Hepatocyte (in vitro differentiated cells): ENCODE measurements at regions not wholly inside any gene's neighbourhood (a gene's known extent, or its start where the extent isn't known, plus 50 kb on each side); places are given as distances from the start of the nearest gene placed in this dataset.
"Not testable (repeated sequence)": the region's sequence is repeated elsewhere in the genome, so short reads cannot be mapped to it uniquely, and the experiment has no call there.

ENCODE experiments used
- DNase-seq: peaks from one replicate; pipeline ENCODE4 v3.0.0-alpha.2; 2016; ENCODE audit warnings: low spot score
- H2AFZ ChIP-seq: fragments of 200-600 bp; sonication (generic); 2 replicates; pipeline ENCODE4 v1.6.0; 2016; ENCODE audit warnings: antibody characterized with exemption, mild to moderate bottlenecking
- H3K27ac ChIP-seq: fragments of 200-600 bp; sonication (generic); 2 replicates; pipeline ENCODE4 v1.5.1; 2016; ENCODE audit warnings: mild to moderate bottlenecking
- H3K27me3 ChIP-seq: fragments of 200-600 bp; sonication (generic); 2 replicates; pipeline ENCODE4 v1.6.1; 2016
- H3K36me3 ChIP-seq: fragments of 200-600 bp; sonication (generic); replicated peaks from 2 replicates; pipeline ENCODE4 v1.5.1; 2016; ENCODE audit warnings: low read depth; ENCODE audit not compliant: insufficient read depth
- H3K4me1 ChIP-seq: fragments of 200-600 bp; sonication (generic); 2 replicates; pipeline ENCODE4 v1.5.1; 2016; ENCODE audit warnings: mild to moderate bottlenecking, moderate library complexity; ENCODE audit not compliant: insufficient read depth
- H3K4me2 ChIP-seq: fragments of 200-600 bp; sonication (generic); 2 replicates; pipeline ENCODE4 v1.6.0; 2016
- H3K4me3 ChIP-seq: fragments of 200-600 bp; sonication (generic); 2 replicates; pipeline ENCODE4 v1.5.1; 2016; ENCODE audit warnings: mild to moderate bottlenecking
- H3K79me2 ChIP-seq: fragments of 200-600 bp; sonication (generic); 2 replicates; pipeline ENCODE4 v1.6.0; 2017; ENCODE audit warnings: mild to moderate bottlenecking
- H3K9me2 ChIP-seq: fragments of 200-600 bp; sonication (generic); replicated peaks from 2 replicates; pipeline ENCODE4 v1.6.0; 2017; ENCODE audit warnings: mild to moderate bottlenecking; ENCODE audit not compliant: insufficient read depth
- H3K9me3 ChIP-seq: fragments of 200-600 bp; sonication (generic); 2 replicates; pipeline ENCODE4 v1.5.1; 2016; ENCODE audit warnings: low read depth, mild to moderate bottlenecking
- H4K20me1 ChIP-seq: fragments of 200-600 bp; sonication (generic); 2 replicates; pipeline ENCODE4 v1.6.0; 2016; ENCODE audit warnings: mild to moderate bottlenecking; ENCODE audit not compliant: insufficient read depth, poor library complexity, severe bottlenecking
- CTCF ChIP-seq: fragments of 200-600 bp; sonication (generic); IDR thresholded peaks from 2 replicates; pipeline ENCODE4 v1.5.1; 2016; ENCODE audit warnings: antibody characterized with exemption, mild to moderate bottlenecking; ENCODE audit not compliant: poor library complexity
- EZH2 ChIP-seq: fragments of 200-600 bp; sonication (generic); IDR thresholded peaks from 2 replicates; pipeline ENCODE4 v1.6.1; 2016; ENCODE audit warnings: antibody characterized with exemption, mild to moderate bottlenecking, borderline replicate concordance
- EZH2phosphoT487 ChIP-seq: fragments of 200-600 bp; sonication (generic); IDR thresholded peaks from one replicate; pipeline ENCODE4 v1.6.1; 2018; ENCODE audit warnings: antibody characterized with exemption, mild to moderate bottlenecking, low read depth, moderate library complexity; ENCODE audit not compliant: unreplicated experiment, severe bottlenecking
- WGBS: methylation state at CpG from one replicate; pipeline ENCODE4 v1.1.6; 2016; ENCODE audit warnings: low lambda C conversion rate; ENCODE audit errors: missing lambda C conversion rate; 5-methylcytosine and 5-hydroxymethylcytosine counted together

GRCh38 chr9:97153967-97154366, 115.0 kb upstream of the CTSV start:
- Histone ChIP-seq H3K9me2 (no peaks in the 10 kb centered on the region), H2AFZ (no peak overlapping the region), H3K27me3 (no peaks in the 10 kb centered on the region), H3K79me2 (no peaks in the 10 kb centered on the region), H3K9me3 (no peaks in the 10 kb centered on the region), H4K20me1 (no peaks in the 10 kb centered on the region), H3K4me1 (no peaks in the 10 kb centered on the region), H3K27ac (no peak overlapping the region), H3K4me2 (no peak overlapping the region), H3K4me3 (no peak overlapping the region), H3K36me3 (no peaks in the 10 kb centered on the region)
- 89% methylated on average over 6 of the region's 6 CpGs for WGBS
- DNase-seq, result no peak
- TF ChIP-seq EZH2, result no peak
- no peak for TF ChIP-seq CTCF
- TF ChIP-seq EZH2phosphoT487, result no peak

- not testable (repeated sequence) for H3K4me2 ChIP-seq, H3K4me3 ChIP-seq, H3K9me2 ChIP-seq, H4K20me1 ChIP-seq, H3K4me1 ChIP-seq, H3K27ac ChIP-seq, DNase-seq, H2AFZ ChIP-seq, H3K9me3 ChIP-seq, H3K27me3 ChIP-seq, H3K36me3 ChIP-seq, H3K79me2 ChIP-seq
- 93% methylated on average over 5 of the region's 5 CpGs for WGBS
Measured at GRCh38 chr9:97153160-97153559, 114.2 kb upstream of the CTSV start.

GRCh38 chr9:97150471-97150870, 111.5 kb upstream of the CTSV start:
- not testable (repeated sequence) for H3K79me2 ChIP-seq, H3K9me2 ChIP-seq, H2AFZ ChIP-seq, H4K20me1 ChIP-seq, H3K4me1 ChIP-seq, H3K4me2 ChIP-seq, H3K9me3 ChIP-seq, DNase-seq, H3K27me3 ChIP-seq, H3K36me3 ChIP-seq, H3K4me3 ChIP-seq
- peak overlapping the region; percentile 59 for H3K27ac ChIP-seq
- WGBS, result 75% methylated on average over 2 of the region's 2 CpGs

- not testable (repeated sequence) for H3K27ac ChIP-seq, DNase-seq, H4K20me1 ChIP-seq, H3K4me3 ChIP-seq, H3K4me1 ChIP-seq, H3K9me2 ChIP-seq, H3K36me3 ChIP-seq, H3K79me2 ChIP-seq, H3K9me3 ChIP-seq, H3K27me3 ChIP-seq, H2AFZ ChIP-seq, H3K4me2 ChIP-seq
- 74% methylated on average over 3 of the region's 3 CpGs for WGBS
Measured at GRCh38 chr9:97148428-97148827, 109.5 kb upstream of the CTSV start.

GRCh38 chr9:97145680-97146079, 106.7 kb upstream of the CTSV start:
- not testable (repeated sequence) for H3K4me1 ChIP-seq, H3K27ac ChIP-seq, H3K27me3 ChIP-seq, H3K4me3 ChIP-seq, H3K36me3 ChIP-seq, H3K4me2 ChIP-seq, H3K79me2 ChIP-seq, DNase-seq, H2AFZ ChIP-seq, H4K20me1 ChIP-seq, H3K9me3 ChIP-seq, H3K9me2 ChIP-seq

DNA sequence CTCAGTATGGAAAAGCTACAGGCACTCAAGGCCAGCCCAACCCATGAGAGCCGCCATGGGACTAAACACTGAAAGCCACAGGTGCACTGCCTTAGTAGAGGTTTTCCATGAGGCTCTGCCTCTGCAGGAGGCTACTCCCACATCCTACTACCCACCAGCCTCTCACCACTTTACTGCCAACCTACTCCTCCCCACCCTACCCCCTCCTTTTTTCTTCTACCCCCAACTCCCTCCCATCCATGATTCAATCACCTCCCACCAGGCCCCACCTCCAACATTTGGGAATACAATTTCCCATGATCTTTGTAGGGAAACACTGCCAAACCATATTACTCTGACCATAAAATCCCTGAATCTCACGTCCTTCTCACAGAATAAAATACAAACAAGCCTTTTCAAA, 101.6 kb upstream of the CTSV start:
- Histone ChIP-seq H3K79me2 (no peaks in the 10 kb centered on the region), H2AFZ (no peak overlapping the region), H3K27ac (no peak overlapping the region), H3K4me1 (no peaks in the 10 kb centered on the region), H3K9me3 (no peaks in the 10 kb centered on the region), H3K36me3 (no peaks in the 10 kb centered on the region), H3K4me2 (no peak overlapping the region), H3K9me2 (no peaks in the 10 kb centered on the region), H3K4me3 (no peak overlapping the region), H4K20me1 (no peaks in the 10 kb centered on the region), H3K27me3 (no peaks in the 10 kb centered on the region)
- DNase-seq, result no peak
- TF ChIP-seq EZH2phosphoT487, result no peak
- no peak for TF ChIP-seq EZH2
- no peak for TF ChIP-seq CTCF
- WGBS, result 50% methylated on average over 2 of the region's 2 CpGs
